Upper lobe of left lung (tissue), 6 donors: ENCODE measurements at regions not wholly inside any gene's neighbourhood (a gene's known extent, or its start where the extent isn't known, plus 50 kb on each side); places are given as distances from the start of the nearest gene placed in this dataset.

ENCODE experiments used
- ATAC-seq, 2 donors: fragments of 200-7000 bp; cut with Tn5 transposase; one replicate each; pipeline ENCODE4 v1.9.1; 2022; ENCODE audit warnings: mild to moderate bottlenecking in 2 of 2, moderate library complexity in 2 of 2; ENCODE audit not compliant: low FRiP score in 2 of 2
- DNase-seq, 2 donors: peaks; one replicate each; pipeline ENCODE4 v3.0.0-alpha.2; 2019 to 2020
- H3K27ac ChIP-seq, 4 donors: fragments of 200-600 bp; sonication (generic); one replicate each; pipeline ENCODE4 v1.5.1; 2016 to 2019
- H3K27me3 ChIP-seq, 4 donors: fragments of 200-600 bp; sonication (generic); one replicate each; pipeline ENCODE4 v1.5.1; 2017 to 2019
- H3K36me3 ChIP-seq, 4 donors: fragments of 200-600 bp; sonication (generic); one replicate each; pipeline ENCODE4 v1.5.1; 2016 to 2019
- H3K4me1 ChIP-seq, 4 donors: fragments of 200-600 bp; sonication (generic); one replicate each; pipeline ENCODE4 v1.5.1; 2018 to 2019
- H3K4me3 ChIP-seq, 4 donors: fragments of 200-600 bp; sonication (generic); one replicate each; pipeline ENCODE4 v1.5.1; 2017 to 2019; ENCODE audit warnings: mild to moderate bottlenecking in 2 of 4, moderate library complexity in 1 of 4
- H3K9me3 ChIP-seq, 4 donors: fragments of 200-600 bp; sonication (generic); one replicate each; pipeline ENCODE4 v1.5.1; 2018 to 2019
- EP300 ChIP-seq, 4 donors: sonication (generic); formaldehyde crosslinking; IDR thresholded peaks; one replicate each; pipeline ENCODE4 v1.5.1; 2017; ENCODE audit warnings: antibody characterized with exemption in 4 of 4, control low read depth in 2 of 4
- POLR2A ChIP-seq, 4 donors: fragments of 450-650 bp; IDR thresholded peaks; one replicate each; pipeline ENCODE4 v1.5.1; 2016 to 2017; ENCODE audit warnings: antibody characterized with exemption in 4 of 4, mild to moderate bottlenecking in 2 of 4
- POLR2AphosphoS5 ChIP-seq, 2 donors: sonication (generic); formaldehyde crosslinking; IDR thresholded peaks; one replicate each; pipeline ENCODE4 v1.5.1; 2017; ENCODE audit warnings: antibody characterized with exemption in 2 of 2
- WGBS, 2 donors: methylation state at CpG; one replicate each; pipeline ENCODE4 v1.1.5; 2017 to 2018; 5-methylcytosine and 5-hydroxymethylcytosine counted together
- TF ChIP-seq, protein P1 (sequence below), 6 experiments: fragments of 450-650 bp in 4 of 6; fragments of 200-600 bp in 2 of 6; sonication (generic) in 2 of 6; IDR thresholded peaks; one replicate each; pipeline ENCODE4 v1.5.1; 2016 to 2019; ENCODE audit warnings: antibody characterized with exemption in 6 of 6
- donor health status: DM: no; HTN: no; CAD: no; lungs with moderate emphysema.
- donor health status: DM: no; HTN: yes; CAD: no; lungs with severe emphysema.

DNA sequence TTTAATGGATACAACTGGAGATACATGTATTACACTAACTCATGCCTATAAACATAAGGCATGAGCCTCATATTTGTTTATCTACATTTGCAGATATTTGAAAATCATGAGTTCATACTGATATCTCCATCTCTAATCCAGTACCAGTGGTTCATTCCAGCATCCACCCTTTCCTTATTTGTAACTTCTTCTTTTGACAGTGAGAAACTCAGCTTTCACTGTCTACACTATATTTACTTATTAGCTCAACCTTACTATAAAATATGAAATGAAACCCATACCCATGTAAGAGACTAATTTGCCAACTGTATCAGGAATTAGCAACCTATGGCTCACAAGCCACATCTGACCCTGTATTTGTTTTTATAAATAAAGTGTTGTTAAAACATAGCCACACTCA is 161.9 kb upstream of the GPRIN3 start:
- DNase-seq: no peak
- H3K27me3 ChIP-seq: no peaks in the 10 kb centered on the region
- peak in 1 of 2 donors; percentile 67 for ATAC-seq
- H3K36me3 ChIP-seq: no peaks in the 10 kb centered on the region
- TF ChIP-seq POLR2A (IDR thresholded peaks at IDR 0.05) (no peak), POLR2AphosphoS5 (IDR thresholded peaks at IDR 0.05) (no peak), EP300 (IDR thresholded peaks at IDR 0.05) (no peak)
- H3K4me3 ChIP-seq: peak overlapping the region in 1 of 4 donors; percentile 7
- H3K4me1 ChIP-seq: peaks cover 0 to 2% (median 0%) of the 10 kb centered on the region in 4 donors
- peak overlapping the region in 2 of 4 donors; percentile 17 to 23 for H3K27ac ChIP-seq
- H3K9me3 ChIP-seq: no peaks in the 10 kb centered on the region

GRCh38 chr4:89468602-89469001 is 161.0 kb upstream of the GPRIN3 start:
- 65 to 67% methylated on average over 2 of the region's 2 CpGs for WGBS, 2 donors
- peaks cover 0 to 2% (median 0%) of the 10 kb centered on the region in 4 donors for H3K4me1 ChIP-seq
- no peak for TF ChIP-seq POLR2AphosphoS5 (IDR thresholded peaks at IDR 0.05)
- no peak for TF ChIP-seq EP300 (IDR thresholded peaks at IDR 0.05)
- TF ChIP-seq, protein P1, sequence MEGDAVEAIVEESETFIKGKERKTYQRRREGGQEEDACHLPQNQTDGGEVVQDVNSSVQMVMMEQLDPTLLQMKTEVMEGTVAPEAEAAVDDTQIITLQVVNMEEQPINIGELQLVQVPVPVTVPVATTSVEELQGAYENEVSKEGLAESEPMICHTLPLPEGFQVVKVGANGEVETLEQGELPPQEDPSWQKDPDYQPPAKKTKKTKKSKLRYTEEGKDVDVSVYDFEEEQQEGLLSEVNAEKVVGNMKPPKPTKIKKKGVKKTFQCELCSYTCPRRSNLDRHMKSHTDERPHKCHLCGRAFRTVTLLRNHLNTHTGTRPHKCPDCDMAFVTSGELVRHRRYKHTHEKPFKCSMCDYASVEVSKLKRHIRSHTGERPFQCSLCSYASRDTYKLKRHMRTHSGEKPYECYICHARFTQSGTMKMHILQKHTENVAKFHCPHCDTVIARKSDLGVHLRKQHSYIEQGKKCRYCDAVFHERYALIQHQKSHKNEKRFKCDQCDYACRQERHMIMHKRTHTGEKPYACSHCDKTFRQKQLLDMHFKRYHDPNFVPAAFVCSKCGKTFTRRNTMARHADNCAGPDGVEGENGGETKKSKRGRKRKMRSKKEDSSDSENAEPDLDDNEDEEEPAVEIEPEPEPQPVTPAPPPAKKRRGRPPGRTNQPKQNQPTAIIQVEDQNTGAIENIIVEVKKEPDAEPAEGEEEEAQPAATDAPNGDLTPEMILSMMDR (IDR thresholded peaks at IDR 0.05): no peak
- TF ChIP-seq POLR2A (IDR thresholded peaks at IDR 0.05): no peak
- H3K4me3 ChIP-seq: no peak overlapping the region
- H3K27me3 ChIP-seq: no peaks in the 10 kb centered on the region
- H3K27ac ChIP-seq: no peak overlapping the region
- ATAC-seq (no peak), DNase-seq (no peak)
- H3K9me3 ChIP-seq: no peaks in the 10 kb centered on the region
- no peaks in the 10 kb centered on the region for H3K36me3 ChIP-seq

- ATAC-seq (no peak), DNase-seq (no peak)
- H3K27ac ChIP-seq: no peak overlapping the region
- H3K4me3 ChIP-seq: no peak overlapping the region
- no peaks in the 10 kb centered on the region for H3K36me3 ChIP-seq
- no peaks in the 10 kb centered on the region for H3K9me3 ChIP-seq
- no peaks in the 10 kb centered on the region for H3K4me1 ChIP-seq
- no peaks in the 10 kb centered on the region for H3K27me3 ChIP-seq
- TF ChIP-seq, protein P1 (IDR thresholded peaks at IDR 0.05): no peak
- no peak for TF ChIP-seq POLR2A (IDR thresholded peaks at IDR 0.05)
- TF ChIP-seq EP300 (IDR thresholded peaks at IDR 0.05): no peak
- no peak for TF ChIP-seq POLR2AphosphoS5 (IDR thresholded peaks at IDR 0.05)
These were observed 155.7 kb upstream of the GPRIN3 start for GRCh38 chr4:89463341-89463740.

DNA sequence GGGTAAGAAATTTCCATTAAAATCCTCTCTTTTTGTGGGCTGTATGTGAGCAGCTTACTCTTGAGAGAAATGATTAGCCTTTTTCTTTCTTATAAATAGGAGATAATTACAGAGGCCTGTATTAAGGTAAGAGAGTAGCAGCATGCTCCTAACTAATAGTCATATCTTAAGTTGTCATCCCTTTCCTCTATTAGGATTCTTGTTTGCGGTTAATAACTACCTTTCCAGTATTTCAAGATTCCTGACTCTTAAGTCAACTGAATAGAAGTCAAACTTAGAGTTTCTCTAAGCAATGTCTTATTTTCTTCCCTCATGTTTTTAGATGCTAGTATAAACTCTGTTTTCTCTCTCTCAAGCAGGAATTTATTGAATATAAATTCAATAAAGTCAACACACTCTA is 139.9 kb upstream of the GPRIN3 start:
- DNase-seq (no peak), ATAC-seq (no peak)
- H3K36me3 ChIP-seq: no peaks in the 10 kb centered on the region
- no peak overlapping the region for H3K27ac ChIP-seq
- H3K4me1 ChIP-seq: no peaks in the 10 kb centered on the region
- TF ChIP-seq, protein P1 (IDR thresholded peaks at IDR 0.05): no peak
- TF ChIP-seq EP300 (IDR thresholded peaks at IDR 0.05) (no peak), POLR2AphosphoS5 (IDR thresholded peaks at IDR 0.05) (no peak), POLR2A (IDR thresholded peaks at IDR 0.05) (no peak)
- no peak overlapping the region for H3K4me3 ChIP-seq
- H3K9me3 ChIP-seq: peaks cover 0 to 22% (median 19%) of the 10 kb centered on the region in 4 donors
- no peaks in the 10 kb centered on the region for H3K27me3 ChIP-seq
- 75 to 86% methylated on average over 1 of the region's 1 CpG for WGBS, 2 donors

DNA sequence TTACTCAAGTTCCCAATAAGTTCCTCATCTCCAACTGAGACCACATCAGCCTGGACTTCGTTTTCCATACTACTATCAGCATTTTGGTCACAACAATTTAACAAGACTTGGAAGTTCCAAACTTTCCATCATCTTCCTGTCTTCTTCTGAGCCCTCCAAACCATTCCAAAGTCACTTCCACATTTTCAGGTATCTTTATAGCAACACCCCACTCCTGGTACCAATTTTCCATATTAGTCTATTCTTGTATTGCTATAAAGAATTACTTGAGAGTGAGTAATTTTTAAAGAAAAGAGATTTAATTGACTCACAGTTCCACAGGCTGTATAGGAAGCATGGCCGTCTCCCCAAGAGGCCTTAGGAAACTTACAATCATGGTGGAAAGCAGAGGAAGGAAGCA is 138.6 kb upstream of the GPRIN3 start:
- 80 to 84% methylated on average over 2 of the region's 2 CpGs for WGBS, 2 donors
- ATAC-seq: no peak

More for the DNA sequence above, 138.6 kb upstream of the GPRIN3 start:
- H3K4me1 ChIP-seq: no peaks in the 10 kb centered on the region
- H3K4me3 ChIP-seq: no peak overlapping the region
- H3K9me3 ChIP-seq: peaks cover 0 to 22% (median 19%) of the 10 kb centered on the region in 4 donors
- H3K36me3 ChIP-seq: no peaks in the 10 kb centered on the region
- H3K27me3 ChIP-seq: no peaks in the 10 kb centered on the region
- H3K27ac ChIP-seq: no peak overlapping the region
- TF ChIP-seq POLR2AphosphoS5 (IDR thresholded peaks at IDR 0.05) (no peak), POLR2A (IDR thresholded peaks at IDR 0.05) (no peak), EP300 (IDR thresholded peaks at IDR 0.05) (no peak)
- TF ChIP-seq, protein P1 (IDR thresholded peaks at IDR 0.05): no peak
- no peak for DNase-seq
